ENCODE measurements at regions not wholly inside any gene's neighbourhood (a gene's known extent, or its start where the extent isn't known, plus 50 kb on each side); places are given as distances from the start of the nearest gene placed in this dataset.
"Not testable (repeated sequence)": the region's sequence is repeated elsewhere in the genome, so short reads cannot be mapped to it uniquely, and the experiment has no call there.

- no peak for DNase-seq (ENCODE audit: low read depth, low spot score)
- no peaks in the 10 kb centered on the region for H3K9me3 ChIP-seq (ENCODE audit: control insufficient read depth, insufficient read depth, low read length)
- no peak overlapping the region for H3K27ac ChIP-seq (ENCODE audit: low read length)
- no peaks in the 10 kb centered on the region for H3K36me3 ChIP-seq (ENCODE audit: control insufficient read depth, insufficient read depth, low read length)
- no peaks in the 10 kb centered on the region for H3K27me3 ChIP-seq (ENCODE audit: control insufficient read depth, insufficient read depth, low read length)
- H3K4me3 ChIP-seq (ENCODE audit: low read length) = no peak overlapping the region
- WGBS (ENCODE audit: insufficient coverage, insufficient read length) = no CpG with 5 or more reads among the region's 1 CpG
- H3K4me1 ChIP-seq (ENCODE audit: control insufficient read depth, insufficient read depth, low read length) = no peaks in the 10 kb centered on the region
Measured at GRCh38 chr10:108036265-108036664, 871.8 kb upstream of the SORCS1 start.

- no peak for DNase-seq (ENCODE audit: low read depth, low spot score)
Measured at GRCh38 chr10:108034829-108035228, 870.3 kb upstream of the SORCS1 start.

GRCh38 chr10:108033518-108033917 lies 869.0 kb upstream of the SORCS1 start:
- not testable (repeated sequence) for H3K27me3 ChIP-seq (ENCODE audit: control insufficient read depth, insufficient read depth, low read length); H3K27ac ChIP-seq (ENCODE audit: low read length); DNase-seq (ENCODE audit: low read depth, low spot score); H3K36me3 ChIP-seq (ENCODE audit: control insufficient read depth, insufficient read depth, low read length); H3K4me1 ChIP-seq (ENCODE audit: control insufficient read depth, insufficient read depth, low read length); H3K9me3 ChIP-seq (ENCODE audit: control insufficient read depth, insufficient read depth, low read length); H3K4me3 ChIP-seq (ENCODE audit: low read length)
- WGBS (ENCODE audit: insufficient coverage, insufficient read length) = no CpG with 5 or more reads among the region's 3 CpGs

More at GRCh38 chr10:108034829-108035228, 870.3 kb upstream of the SORCS1 start:
- no peak overlapping the region for H3K4me3 ChIP-seq (ENCODE audit: low read length)
- H3K4me1 ChIP-seq (ENCODE audit: control insufficient read depth, insufficient read depth, low read length) = no peaks in the 10 kb centered on the region
- WGBS (ENCODE audit: insufficient coverage, insufficient read length) = no CpG with 5 or more reads among the region's 1 CpG
- no peaks in the 10 kb centered on the region for H3K9me3 ChIP-seq (ENCODE audit: control insufficient read depth, insufficient read depth, low read length)
- H3K27ac ChIP-seq (ENCODE audit: low read length) = no peak overlapping the region
- H3K27me3 ChIP-seq (ENCODE audit: control insufficient read depth, insufficient read depth, low read length) = no peaks in the 10 kb centered on the region
- no peaks in the 10 kb centered on the region for H3K36me3 ChIP-seq (ENCODE audit: control insufficient read depth, insufficient read depth, low read length)

GRCh38 chr10:108031505-108031904 lies 867.0 kb upstream of the SORCS1 start:
- Histone ChIP-seq H3K27ac (ENCODE audit: low read length) (no peak overlapping the region), H3K36me3 (ENCODE audit: control insufficient read depth, insufficient read depth, low read length) (no peaks in the 10 kb centered on the region), H3K4me1 (ENCODE audit: control insufficient read depth, insufficient read depth, low read length) (no peaks in the 10 kb centered on the region), H3K27me3 (ENCODE audit: control insufficient read depth, insufficient read depth, low read length) (no peaks in the 10 kb centered on the region), H3K9me3 (ENCODE audit: control insufficient read depth, insufficient read depth, low read length) (no peaks in the 10 kb centered on the region), H3K4me3 (ENCODE audit: low read length) (no peak overlapping the region)
- no peak for DNase-seq (ENCODE audit: low read depth, low spot score)
- no CpG with 5 or more reads among the region's 1 CpG for WGBS (ENCODE audit: insufficient coverage, insufficient read length)

GRCh38 chr10:108014902-108015177 lies 850.3 kb upstream of the SORCS1 start:
- WGBS (ENCODE audit: insufficient coverage, insufficient read length) = no CpG with 5 or more reads among the region's 1 CpG
- no peak overlapping the region for H3K27ac ChIP-seq (ENCODE audit: low read length)
- H3K36me3 ChIP-seq (ENCODE audit: control insufficient read depth, insufficient read depth, low read length) = no peaks in the 10 kb centered on the region
- no peaks in the 10 kb centered on the region for H3K9me3 ChIP-seq (ENCODE audit: control insufficient read depth, insufficient read depth, low read length)
- no peak overlapping the region for H3K4me3 ChIP-seq (ENCODE audit: low read length)
- no peak for DNase-seq (ENCODE audit: low read depth, low spot score)
- no peaks in the 10 kb centered on the region for H3K27me3 ChIP-seq (ENCODE audit: control insufficient read depth, insufficient read depth, low read length)
- no peaks in the 10 kb centered on the region for H3K4me1 ChIP-seq (ENCODE audit: control insufficient read depth, insufficient read depth, low read length)

GRCh38 chr10:108014145-108014901 lies 849.8 kb upstream of the SORCS1 start:
- Histone ChIP-seq H3K9me3 (ENCODE audit: control insufficient read depth, insufficient read depth, low read length) (no peaks in the 10 kb centered on the region), H3K27ac (ENCODE audit: low read length) (no peak overlapping the region), H3K27me3 (ENCODE audit: control insufficient read depth, insufficient read depth, low read length) (no peaks in the 10 kb centered on the region), H3K4me1 (ENCODE audit: control insufficient read depth, insufficient read depth, low read length) (no peaks in the 10 kb centered on the region), H3K36me3 (ENCODE audit: control insufficient read depth, insufficient read depth, low read length) (no peaks in the 10 kb centered on the region), H3K4me3 (ENCODE audit: low read length) (no peak overlapping the region)
- DNase-seq (ENCODE audit: low read depth, low spot score) = no peak
- 100% methylated on average over 1 of the region's 4 CpGs for WGBS (ENCODE audit: insufficient coverage, insufficient read length)

- Histone ChIP-seq H3K4me3 (ENCODE audit: low read length) (no peak overlapping the region), H3K36me3 (ENCODE audit: control insufficient read depth, insufficient read depth, low read length) (no peaks in the 10 kb centered on the region), H3K9me3 (ENCODE audit: control insufficient read depth, insufficient read depth, low read length) (no peaks in the 10 kb centered on the region; the same call in none of the 2 replicates), H3K4me1 (ENCODE audit: control insufficient read depth, insufficient read depth, low read length) (no peaks in the 10 kb centered on the region), H3K27ac (ENCODE audit: low read length) (no peak overlapping the region), H3K27me3 (ENCODE audit: control insufficient read depth, insufficient read depth, low read length) (no peaks in the 10 kb centered on the region)
- no peak for DNase-seq (ENCODE audit: low read depth, low spot score)
Measured at GRCh38 chr10:108005627-108006026, 841.1 kb upstream of the SORCS1 start.

GRCh38 chr10:108003576-108003975 lies 839.1 kb upstream of the SORCS1 start:
- Histone ChIP-seq H3K27me3 (ENCODE audit: control insufficient read depth, insufficient read depth, low read length) (no peaks in the 10 kb centered on the region), H3K9me3 (ENCODE audit: control insufficient read depth, insufficient read depth, low read length) (no peaks in the 10 kb centered on the region; the same call in none of the 2 replicates), H3K4me3 (ENCODE audit: low read length) (no peak overlapping the region), H3K36me3 (ENCODE audit: control insufficient read depth, insufficient read depth, low read length) (no peaks in the 10 kb centered on the region), H3K27ac (ENCODE audit: low read length) (no peak overlapping the region), H3K4me1 (ENCODE audit: control insufficient read depth, insufficient read depth, low read length) (no peaks in the 10 kb centered on the region)
- no peak for DNase-seq (ENCODE audit: low read depth, low spot score)

GRCh38 chr10:108003061-108003460 lies 838.6 kb upstream of the SORCS1 start:
- DNase-seq (ENCODE audit: low read depth, low spot score) = no peak
- Histone ChIP-seq H3K4me3 (ENCODE audit: low read length) (no peak overlapping the region), H3K36me3 (ENCODE audit: control insufficient read depth, insufficient read depth, low read length) (no peaks in the 10 kb centered on the region), H3K27ac (ENCODE audit: low read length) (no peak overlapping the region), H3K4me1 (ENCODE audit: control insufficient read depth, insufficient read depth, low read length) (no peaks in the 10 kb centered on the region), H3K27me3 (ENCODE audit: control insufficient read depth, insufficient read depth, low read length) (no peaks in the 10 kb centered on the region), H3K9me3 (ENCODE audit: control insufficient read depth, insufficient read depth, low read length) (no peaks in the 10 kb centered on the region; the same call in none of the 2 replicates)

- H3K36me3 ChIP-seq (ENCODE audit: control insufficient read depth, insufficient read depth, low read length) = no peaks in the 10 kb centered on the region
- no peaks in the 10 kb centered on the region for H3K27me3 ChIP-seq (ENCODE audit: control insufficient read depth, insufficient read depth, low read length)
- DNase-seq (ENCODE audit: low read depth, low spot score) = no peak
- no peak overlapping the region for H3K27ac ChIP-seq (ENCODE audit: low read length)
- H3K4me3 ChIP-seq (ENCODE audit: low read length) = no peak overlapping the region
- H3K4me1 ChIP-seq (ENCODE audit: control insufficient read depth, insufficient read depth, low read length) = no peaks in the 10 kb centered on the region
- no CpG with 5 or more reads among the region's 1 CpG for WGBS (ENCODE audit: insufficient coverage, insufficient read length)
- H3K9me3 ChIP-seq (ENCODE audit: control insufficient read depth, insufficient read depth, low read length) = no peaks in the 10 kb centered on the region
Measured at GRCh38 chr10:108000365-108000764, 835.9 kb upstream of the SORCS1 start.

GRCh38 chr10:107994621-107995270 lies 830.2 kb upstream of the SORCS1 start:
- H3K27me3 ChIP-seq (ENCODE audit: control insufficient read depth, insufficient read depth, low read length) = no peaks in the 10 kb centered on the region
- no CpG with 5 or more reads among the region's 3 CpGs for WGBS (ENCODE audit: insufficient coverage, insufficient read length)
- H3K4me3 ChIP-seq (ENCODE audit: low read length) = no peak overlapping the region
- H3K9me3 ChIP-seq (ENCODE audit: control insufficient read depth, insufficient read depth, low read length) = no peaks in the 10 kb centered on the region
- H3K27ac ChIP-seq (ENCODE audit: low read length) = no peak overlapping the region
- H3K4me1 ChIP-seq (ENCODE audit: control insufficient read depth, insufficient read depth, low read length) = no peaks in the 10 kb centered on the region
- H3K36me3 ChIP-seq (ENCODE audit: control insufficient read depth, insufficient read depth, low read length) = no peaks in the 10 kb centered on the region
- DNase-seq (ENCODE audit: low read depth, low spot score) = no peak
